ENCODE measurements at regions not wholly inside any gene's neighbourhood (a gene's known extent, or its start where the extent isn't known, plus 50 kb on each side); places are given as distances from the start of the nearest gene placed in this dataset.

- Histone ChIP-seq H3K9me3 (no peaks in the 10 kb centered on the region), H3K4me3 (no peak overlapping the region), H3K4me1 (no peaks in the 10 kb centered on the region), H3K27me3 (ENCODE audit: insufficient read depth in 3 of 3, low read length in 2 of 3) (no peaks in the 10 kb centered on the region), H3K27ac (no peak overlapping the region), H3K36me3 (ENCODE audit: insufficient read depth in 1 of 2, low read depth in 1 of 2) (no peaks in the 10 kb centered on the region)
- DNase-seq, result no peak
- WGBS, 3 donors, result 83 to 90% (median 87%) methylated on average over 3 of the region's 3 CpGs
- no peak for ATAC-seq
- intact Hi-C loops (cut with DNase I), result no loop called here
- TF ChIP-seq CTCF (IDR thresholded peaks at IDR 0.05), result no peak
These were observed 114.7 kb downstream of the PPM1A start for GRCh38 chr14:60363687-60364086.

GRCh38 chr14:60381909-60382308, 104.0 kb downstream of the C14orf39 start:
- no peaks in the 10 kb centered on the region for H3K4me1 ChIP-seq
- H3K9me3 ChIP-seq, result no peaks in the 10 kb centered on the region
- no peaks in the 10 kb centered on the region for H3K27me3 ChIP-seq (ENCODE audit: insufficient read depth in 3 of 3, low read length in 2 of 3)
- WGBS, 3 donors, result 84 to 85% (median 85%) methylated on average over 10 of the region's 10 CpGs
- H3K4me3 ChIP-seq, result no peak overlapping the region
- DNase-seq (no peak), ATAC-seq (no peak)
- intact Hi-C loops (cut with DNase I), result no loop called here
- H3K27ac ChIP-seq, result no peak overlapping the region
- TF ChIP-seq CTCF (IDR thresholded peaks at IDR 0.05), result no peak
- no peaks in the 10 kb centered on the region for H3K36me3 ChIP-seq (ENCODE audit: insufficient read depth in 1 of 2, low read depth in 1 of 2)

Measured in psoas muscle (tissue), 7 donors.